Body of pancreas (tissue), 4 donors: ENCODE measurements at regions not wholly inside any gene's neighbourhood (a gene's known extent, or its start where the extent isn't known, plus 50 kb on each side); places are given as distances from the start of the nearest gene placed in this dataset.

Experiments used
- ATAC-seq: fragments of 150-250 bp; one replicate; pipeline ENCODE4 v1.9.1; 2016
- DNase-seq, 4 donors: peaks; one replicate each; pipeline ENCODE4 v3.0.0-alpha.2; 2019
- H3K27ac ChIP-seq, 4 donors: fragments of 200-600 bp; sonication (generic); 1 replicate in 3 of 4; 2 replicates in 1 of 4; pipeline versions ENCODE4 v1.5.1 to v1.6.1; 2016 to 2019; ENCODE audit warnings: mild to moderate bottlenecking in 1 of 4, mixed read lengths in 1 of 4, moderate library complexity in 1 of 4
- H3K27me3 ChIP-seq, 2 donors: fragments of 200-600 bp; sonication (generic); one replicate each; pipeline ENCODE4 v1.6.0; 2016; ENCODE audit warnings: mild to moderate bottlenecking in 1 of 2
- H3K36me3 ChIP-seq, 2 donors: fragments of 200-600 bp; sonication (generic); replicated peaks in 1 of 2; 2 replicates each; pipeline ENCODE4 v1.5.1; 2016; ENCODE audit warnings: low read depth in 2 of 2; ENCODE audit not compliant: insufficient read depth in 1 of 2
- H3K4me1 ChIP-seq: fragments of 200-600 bp; sonication (generic); one replicate; pipeline ENCODE4 v1.6.0; 2016
- H3K4me3 ChIP-seq, 2 donors: fragments of 200-600 bp; sonication (generic); 1 replicate in 1 of 2; 2 replicates in 1 of 2; pipeline ENCODE4 v1.5.1; 2016 to 2019
- H3K9me3 ChIP-seq, 3 donors: fragments of 200-600 bp; sonication (generic); 1 replicate in 2 of 3; 2 replicates in 1 of 3; pipeline ENCODE4 v1.5.1; 2016
- POLR2A ChIP-seq, 3 donors: fragments of 450-650 bp; IDR thresholded peaks; one replicate each; pipeline ENCODE4 v1.6.1; 2016; ENCODE audit warnings: antibody characterized with exemption in 3 of 3, mild to moderate bottlenecking in 2 of 3
- WGBS, 2 donors: methylation state at CpG; one replicate each; pipeline ENCODE4 v1.1.5; 2017; 5-methylcytosine and 5-hydroxymethylcytosine counted together
- intact Hi-C: fragments of 100-400 bp; cut with DNase I; formaldehyde crosslinking; loops from one replicate; pipeline ENCODE4 v1.15.1; 2023
- TF ChIP-seq, protein P1 (sequence below), 7 experiments: fragments of 450-650 bp in 4 of 7; fragments of 200-600 bp in 3 of 7; sonication (generic) in 3 of 7; IDR thresholded peaks; one replicate each; pipeline ENCODE4 v1.5.1; 2016 to 2019; ENCODE audit warnings: antibody characterized with exemption in 7 of 7

DNA sequence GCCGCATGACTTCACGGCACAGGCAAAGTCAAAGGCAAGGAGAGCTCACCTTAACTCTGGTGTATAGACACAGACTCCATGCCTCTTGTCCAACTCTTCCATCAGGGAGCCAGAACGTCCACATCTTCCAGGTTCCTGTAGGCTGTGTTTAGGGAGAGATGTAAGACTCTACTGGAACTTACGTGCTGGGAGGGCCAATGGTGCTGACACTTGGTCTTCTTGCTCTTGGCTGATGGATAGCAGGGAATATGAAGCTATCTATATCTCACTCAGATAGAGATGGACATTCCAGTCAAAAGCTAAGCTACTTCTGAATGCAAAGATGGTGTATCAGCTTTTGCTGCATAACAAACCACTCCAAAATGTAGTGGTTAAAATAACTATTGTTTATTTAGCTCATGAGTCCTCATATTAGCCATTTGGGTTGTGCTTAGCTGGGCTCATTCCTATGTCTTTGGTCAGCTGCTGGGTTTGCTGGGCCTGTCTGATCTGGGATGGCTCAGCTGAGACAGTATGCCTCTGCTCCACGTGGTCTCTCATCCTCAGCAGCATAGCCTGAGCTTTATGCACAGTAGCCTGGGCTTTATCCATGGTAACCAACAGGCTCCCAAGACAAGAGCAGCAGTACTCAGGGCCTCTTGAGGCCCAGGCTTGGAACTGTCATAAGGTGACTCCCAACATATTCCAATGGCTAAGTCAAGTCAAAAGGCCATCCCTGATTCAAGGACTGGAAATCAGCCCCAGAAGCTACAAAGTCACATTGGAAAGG is 111.6 kb downstream of the SNX5 start:
- no peak for ATAC-seq
- 93 to 96% methylated on average over 5 of the region's 5 CpGs for WGBS, 2 donors

DNA sequence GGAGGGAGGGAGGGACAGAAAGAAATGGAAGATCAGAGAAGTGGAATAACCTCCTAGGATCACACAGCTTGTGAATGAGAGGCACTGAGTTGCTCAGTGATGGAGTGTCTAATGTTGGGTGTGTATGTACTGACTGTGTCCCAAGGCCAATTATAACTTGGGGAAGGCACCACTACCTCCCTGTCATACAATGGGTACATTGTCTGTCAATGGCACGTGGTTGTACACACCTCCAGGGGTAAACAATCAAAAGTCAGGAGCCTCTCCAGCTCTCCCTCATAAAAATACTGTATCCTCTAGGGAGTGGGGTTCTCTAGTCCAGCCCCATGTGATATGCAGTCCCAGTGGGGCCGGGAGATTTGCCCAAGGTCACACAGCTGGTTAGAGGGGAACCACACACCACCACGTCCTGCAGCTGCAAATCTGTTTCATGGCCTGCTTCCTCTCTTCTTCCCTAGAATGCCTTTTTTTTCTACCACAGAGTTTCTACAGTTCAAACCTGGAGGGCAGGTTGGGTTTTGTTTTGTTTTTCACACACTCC is 112.5 kb downstream of the SNX5 start:
- H3K36me3 ChIP-seq, result no peaks in the 10 kb centered on the region
- 2 to 3% methylated on average over 3 of the region's 3 CpGs for WGBS, 2 donors
- H3K27ac ChIP-seq, result peak overlapping the region; percentile 39 to 72 (median 64)
- ATAC-seq, result peak; percentile 57
- H3K9me3 ChIP-seq, result no peaks in the 10 kb centered on the region
- no peak for TF ChIP-seq POLR2A (IDR thresholded peaks at IDR 0.05)
- TF ChIP-seq, protein P1, sequence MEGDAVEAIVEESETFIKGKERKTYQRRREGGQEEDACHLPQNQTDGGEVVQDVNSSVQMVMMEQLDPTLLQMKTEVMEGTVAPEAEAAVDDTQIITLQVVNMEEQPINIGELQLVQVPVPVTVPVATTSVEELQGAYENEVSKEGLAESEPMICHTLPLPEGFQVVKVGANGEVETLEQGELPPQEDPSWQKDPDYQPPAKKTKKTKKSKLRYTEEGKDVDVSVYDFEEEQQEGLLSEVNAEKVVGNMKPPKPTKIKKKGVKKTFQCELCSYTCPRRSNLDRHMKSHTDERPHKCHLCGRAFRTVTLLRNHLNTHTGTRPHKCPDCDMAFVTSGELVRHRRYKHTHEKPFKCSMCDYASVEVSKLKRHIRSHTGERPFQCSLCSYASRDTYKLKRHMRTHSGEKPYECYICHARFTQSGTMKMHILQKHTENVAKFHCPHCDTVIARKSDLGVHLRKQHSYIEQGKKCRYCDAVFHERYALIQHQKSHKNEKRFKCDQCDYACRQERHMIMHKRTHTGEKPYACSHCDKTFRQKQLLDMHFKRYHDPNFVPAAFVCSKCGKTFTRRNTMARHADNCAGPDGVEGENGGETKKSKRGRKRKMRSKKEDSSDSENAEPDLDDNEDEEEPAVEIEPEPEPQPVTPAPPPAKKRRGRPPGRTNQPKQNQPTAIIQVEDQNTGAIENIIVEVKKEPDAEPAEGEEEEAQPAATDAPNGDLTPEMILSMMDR (IDR thresholded peaks at IDR 0.05), result no peak
- H3K4me3 ChIP-seq, result no peak overlapping the region
- intact Hi-C loops, result no loop called here
- peak in 2 of 4 donors; percentile 58 to 69 for DNase-seq
- H3K27me3 ChIP-seq, result no peaks in the 10 kb centered on the region
- peaks cover 49% of the 10 kb centered on the region for H3K4me1 ChIP-seq

More for the DNA sequence above, 111.6 kb downstream of the SNX5 start:
- intact Hi-C loops, result no loop called here
- Histone ChIP-seq H3K27me3 (no peaks in the 10 kb centered on the region), H3K4me3 (no peak overlapping the region), H3K4me1 (peaks cover 53% of the 10 kb centered on the region), H3K36me3 (no peaks in the 10 kb centered on the region), H3K9me3 (no peaks in the 10 kb centered on the region), H3K27ac (peak overlapping the region in 3 of 4 donors; percentile 28 to 72 (median 59))
- TF ChIP-seq, protein P1 (IDR thresholded peaks at IDR 0.05), result no peak
- no peak for TF ChIP-seq POLR2A (IDR thresholded peaks at IDR 0.05)
- DNase-seq, result no peak

DNA sequence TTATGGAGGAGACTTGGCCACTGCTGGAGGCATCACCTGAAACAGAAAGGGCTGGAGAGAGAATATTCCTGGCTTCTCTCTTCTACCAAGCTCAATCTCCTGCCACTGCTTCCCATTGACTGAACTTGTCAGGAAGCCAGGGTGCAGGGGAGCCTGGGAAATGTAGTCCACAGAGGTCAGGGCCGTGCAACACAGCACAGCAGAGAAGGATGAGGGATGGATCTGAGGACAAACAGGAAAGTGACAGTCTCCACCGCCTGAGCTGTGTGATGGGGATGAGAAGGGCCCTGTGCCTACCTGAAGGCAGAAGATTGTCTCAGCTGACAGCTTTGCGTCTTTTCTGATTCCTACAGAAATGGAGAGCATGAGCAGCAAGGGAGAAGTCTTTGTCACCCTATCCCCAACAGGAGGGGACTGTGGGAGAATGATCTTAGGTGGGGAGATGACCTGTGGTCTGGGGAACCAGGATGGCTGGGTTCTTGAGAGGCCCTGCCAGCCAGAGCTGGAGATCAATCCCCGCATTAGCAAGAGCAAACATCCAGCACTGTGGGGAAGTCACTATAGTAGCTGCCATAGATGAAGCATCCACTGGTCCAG is 114.2 kb downstream of the SNX5 start:
- 66 to 69% methylated on average over 4 of the region's 4 CpGs for WGBS, 2 donors

DNA sequence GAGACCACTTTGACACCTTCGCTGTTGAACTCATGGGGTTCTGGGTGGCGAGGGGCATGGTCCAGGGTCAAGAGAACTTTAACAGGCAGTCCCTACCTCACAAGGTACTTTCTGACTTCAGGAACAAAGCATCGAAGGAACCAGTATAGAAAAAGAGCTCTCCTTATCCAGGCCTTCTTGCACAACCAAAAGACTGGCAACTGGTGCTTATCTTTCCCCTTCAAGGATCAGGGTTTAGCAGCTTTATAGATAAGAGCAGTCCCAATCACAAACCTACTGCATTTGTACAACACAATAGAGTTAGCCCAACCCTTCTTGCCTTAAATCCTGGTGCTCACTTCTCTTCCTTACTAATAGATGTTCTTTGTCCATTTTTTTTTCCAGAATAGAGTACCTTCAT is 116.3 kb downstream of the SNX5 start:
- no peak overlapping the region for H3K4me3 ChIP-seq
- DNase-seq (peak in 1 of 4 donors; percentile 52), ATAC-seq (peak; percentile 38)
- H3K9me3 ChIP-seq, result no peaks in the 10 kb centered on the region
- H3K4me1 ChIP-seq, result peaks cover 26% of the 10 kb centered on the region
- 52 to 60% methylated on average over 3 of the region's 3 CpGs for WGBS, 2 donors
- H3K27me3 ChIP-seq, result no peaks in the 10 kb centered on the region
- no peaks in the 10 kb centered on the region for H3K36me3 ChIP-seq
- intact Hi-C loops, result no loop called here
- H3K27ac ChIP-seq, result peak overlapping the region in 2 of 4 donors; percentile 7 to 28
- TF ChIP-seq, protein P1 (IDR thresholded peaks at IDR 0.05), result no peak
- no peak for TF ChIP-seq POLR2A (IDR thresholded peaks at IDR 0.05)

More for the DNA sequence above, 114.2 kb downstream of the SNX5 start:
- peaks cover 33% of the 10 kb centered on the region for H3K4me1 ChIP-seq
- no peaks in the 10 kb centered on the region for H3K36me3 ChIP-seq
- no peak overlapping the region for H3K4me3 ChIP-seq
- no peaks in the 10 kb centered on the region for H3K27me3 ChIP-seq
- ATAC-seq (peak; percentile 32), DNase-seq (peak; percentile 73 to 77 (median 75))
- intact Hi-C loops, result no loop called here
- TF ChIP-seq, protein P1 (IDR thresholded peaks at IDR 0.05), result no peak
- no peak for TF ChIP-seq POLR2A (IDR thresholded peaks at IDR 0.05)
- H3K27ac ChIP-seq, result no peak overlapping the region
- no peaks in the 10 kb centered on the region for H3K9me3 ChIP-seq
